ENCODE measurements at regions not wholly inside any gene's neighbourhood (a gene's known extent, or its start where the extent isn't known, plus 50 kb on each side); places are given as distances from the start of the nearest gene placed in this dataset.
"Not testable (repeated sequence)": the region's sequence is repeated elsewhere in the genome, so short reads cannot be mapped to it uniquely, and the experiment has no call there.

GRCh38 chr17:56000411-56000810 is 152.9 kb upstream of the ANKFN1 start:
- DNase-seq (ENCODE audit: low read depth in 2 of 3, low spot score in 2 of 3), result no peak

- DNase-seq (ENCODE audit: low read depth in 2 of 3, low spot score in 2 of 3), result not testable (repeated sequence)
Measured at GRCh38 chr17:56002656-56003055, 150.6 kb upstream of the ANKFN1 start.

GRCh38 chr17:56009795-56010651 is 143.3 kb upstream of the ANKFN1 start:
- peak in 1 of 3 donors; percentile 3 for DNase-seq (ENCODE audit: low read depth in 2 of 3, low spot score in 2 of 3)

GRCh38 chr17:56011406-56012131 is 141.7 kb upstream of the ANKFN1 start:
- DNase-seq (ENCODE audit: low read depth in 2 of 3, low spot score in 2 of 3), result no peak

GRCh38 chr17:56018211-56018610 is 135.1 kb upstream of the ANKFN1 start:
- no peak for DNase-seq (ENCODE audit: low read depth in 2 of 3, low spot score in 2 of 3)

- DNase-seq (ENCODE audit: low read depth in 2 of 3, low spot score in 2 of 3), result no peak
Measured at GRCh38 chr17:56020369-56020768, 132.9 kb upstream of the ANKFN1 start.

- no peak for DNase-seq (ENCODE audit: low read depth in 2 of 3, low spot score in 2 of 3)
Measured at GRCh38 chr17:56021681-56022190, 131.5 kb upstream of the ANKFN1 start.

GRCh38 chr17:56023851-56024250 is 129.4 kb upstream of the ANKFN1 start:
- no peak for DNase-seq (ENCODE audit: low read depth in 2 of 3, low spot score in 2 of 3)

- DNase-seq (ENCODE audit: low read depth in 2 of 3, low spot score in 2 of 3), result no peak
Measured at GRCh38 chr17:56026915-56027314, 126.4 kb upstream of the ANKFN1 start.

- DNase-seq (ENCODE audit: low read depth in 2 of 3, low spot score in 2 of 3), result no peak
Measured at GRCh38 chr17:56028837-56029236, 124.4 kb upstream of the ANKFN1 start.

GRCh38 chr17:56030009-56030624 is 123.2 kb upstream of the ANKFN1 start:
- no peak for DNase-seq (ENCODE audit: low read depth in 2 of 3, low spot score in 2 of 3)

- DNase-seq (ENCODE audit: low read depth in 2 of 3, low spot score in 2 of 3), result no peak
Measured at GRCh38 chr17:56031636-56032035, 121.6 kb upstream of the ANKFN1 start.

GRCh38 chr17:56034197-56034635 is 119.1 kb upstream of the ANKFN1 start:
- DNase-seq (ENCODE audit: low read depth in 2 of 3, low spot score in 2 of 3), result no peak

GRCh38 chr17:56038131-56038530 is 115.1 kb upstream of the ANKFN1 start:
- DNase-seq (ENCODE audit: low read depth in 2 of 3, low spot score in 2 of 3), result no peak

GRCh38 chr17:56045872-56046271 is 107.4 kb upstream of the ANKFN1 start:
- no peak for DNase-seq (ENCODE audit: low read depth in 2 of 3, low spot score in 2 of 3)

- no peak for DNase-seq (ENCODE audit: low read depth in 2 of 3, low spot score in 2 of 3)
Measured at GRCh38 chr17:56047331-56047730, 105.9 kb upstream of the ANKFN1 start.

- no peak for DNase-seq (ENCODE audit: low read depth in 2 of 3, low spot score in 2 of 3)
Measured at GRCh38 chr17:56057869-56058268, 95.4 kb upstream of the ANKFN1 start.

GRCh38 chr17:56064506-56064905 is 88.8 kb upstream of the ANKFN1 start:
- no peak for DNase-seq (ENCODE audit: low read depth in 2 of 3, low spot score in 2 of 3)

- DNase-seq (ENCODE audit: low read depth in 2 of 3, low spot score in 2 of 3), result no peak
Measured at GRCh38 chr17:56074361-56074890, 78.8 kb upstream of the ANKFN1 start.

GRCh38 chr17:56076980-56077379 is 76.3 kb upstream of the ANKFN1 start:
- DNase-seq (ENCODE audit: low read depth in 2 of 3, low spot score in 2 of 3), result no peak

GRCh38 chr17:56083475-56083874 is 69.8 kb upstream of the ANKFN1 start:
- no peak for DNase-seq (ENCODE audit: low read depth in 2 of 3, low spot score in 2 of 3)

Measured in hematopoietic multipotent progenitor cell (in vitro differentiated cells).